ENCODE measurements at regions not wholly inside any gene's neighbourhood (a gene's known extent, or its start where the extent isn't known, plus 50 kb on each side); places are given as distances from the start of the nearest gene placed in this dataset.
"Not testable (repeated sequence)": the region's sequence is repeated elsewhere in the genome, so short reads cannot be mapped to it uniquely, and the experiment has no call there.

- DNase-seq: no peak
These were observed 706.8 kb downstream of the GALC start for GRCh38 chr14:87286191-87286590.

GRCh38 chr14:87285506-87285905 lies 707.5 kb downstream of the GALC start:
- DNase-seq: no peak

GRCh38 chr14:87283547-87283946 lies 709.4 kb downstream of the GALC start:
- DNase-seq: no peak

GRCh38 chr14:87282266-87282665 lies 710.7 kb downstream of the GALC start:
- DNase-seq: no peak

GRCh38 chr14:87278415-87278814 lies 714.6 kb downstream of the GALC start:
- DNase-seq: no peak

GRCh38 chr14:87271331-87271730 lies 721.7 kb downstream of the GALC start:
- DNase-seq: no peak

- no peak for DNase-seq
These were observed 724.0 kb downstream of the GALC start for GRCh38 chr14:87268997-87269396.

GRCh38 chr14:87264796-87265195 lies 728.2 kb downstream of the GALC start:
- DNase-seq: no peak

GRCh38 chr14:87264272-87264785 lies 728.7 kb downstream of the GALC start:
- no peak for DNase-seq

GRCh38 chr14:87261621-87262020 lies 731.4 kb downstream of the GALC start:
- no peak for DNase-seq

GRCh38 chr14:87260460-87260859 lies 732.5 kb downstream of the GALC start:
- DNase-seq: no peak

GRCh38 chr14:87257421-87257820 lies 735.6 kb downstream of the GALC start:
- no peak for DNase-seq

- no peak for DNase-seq
These were observed 737.9 kb downstream of the GALC start for GRCh38 chr14:87255058-87255457.

- DNase-seq: no peak
These were observed 738.6 kb downstream of the GALC start for GRCh38 chr14:87254331-87254874.

GRCh38 chr14:87253791-87254190 lies 739.2 kb downstream of the GALC start:
- DNase-seq: not testable (repeated sequence)

- DNase-seq: no peak
These were observed 740.9 kb downstream of the GALC start for GRCh38 chr14:87252103-87252502.

GRCh38 chr14:87251011-87251410 lies 742.0 kb downstream of the GALC start:
- DNase-seq: no peak

GRCh38 chr14:87241018-87241768 lies 751.8 kb downstream of the GALC start:
- DNase-seq: no peak

GRCh38 chr14:87240319-87240718 lies 752.7 kb downstream of the GALC start:
- DNase-seq: not testable (repeated sequence)

GRCh38 chr14:87233806-87234384 lies 759.1 kb downstream of the GALC start:
- DNase-seq: no peak

GRCh38 chr14:87233266-87233665 lies 759.7 kb downstream of the GALC start:
- no peak for DNase-seq

- no peak for DNase-seq
These were observed 761.5 kb downstream of the GALC start for GRCh38 chr14:87231336-87232026.

GRCh38 chr14:87230726-87231125 lies 762.3 kb downstream of the GALC start:
- DNase-seq: no peak

- no peak for DNase-seq
These were observed 763.9 kb downstream of the GALC start for GRCh38 chr14:87229131-87229530.
